ENCODE measurements at regions not wholly inside any gene's neighbourhood (a gene's known extent, or its start where the extent isn't known, plus 50 kb on each side); places are given as distances from the start of the nearest gene placed in this dataset.

- TF ChIP-seq CTCF (conservative IDR thresholded peaks at IDR 0.05 in 1 of 2, IDR thresholded peaks at IDR 0.05 in 1 of 2; ENCODE audit: low read depth in 1 of 2, low read length in 2 of 2) (no peak), EZH2 (IDR thresholded peaks at IDR 0.05; ENCODE audit: low read length, missing control alignments) (no peak)
Measured at GRCh38 chr7:69334701-69335100, 263.6 kb upstream of the AUTS2 start.

All from fibroblast of lung (primary cell).